ENCODE measurements at regions not wholly inside any gene's neighbourhood (a gene's known extent, or its start where the extent isn't known, plus 50 kb on each side); places are given as distances from the start of the nearest gene placed in this dataset.

DNA sequence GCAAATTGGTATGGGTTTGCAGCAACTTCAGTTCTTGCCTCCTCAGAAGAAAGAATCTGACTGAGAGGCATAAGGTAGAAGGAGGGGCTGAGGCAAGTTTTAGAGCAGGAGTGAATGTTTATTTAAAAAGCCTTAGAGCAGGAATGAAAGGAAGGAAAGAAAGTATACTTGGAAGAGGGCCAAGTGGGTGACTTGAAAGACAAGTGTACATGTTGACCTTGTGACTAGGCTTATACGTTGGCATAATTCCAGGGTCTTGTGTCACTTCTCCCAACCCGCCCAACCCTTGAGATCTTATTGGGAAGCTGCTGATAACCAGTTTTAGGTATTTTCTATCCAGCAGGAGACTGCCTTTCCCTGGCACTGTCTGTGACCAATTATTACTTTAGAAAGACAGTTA, 436.9 kb upstream of the ZNF717 start:
- no peak for TF ChIP-seq EGR1 (IDR thresholded peaks at IDR 0.05)
- no peak for TF ChIP-seq NFIC (IDR thresholded peaks at IDR 0.05)
- TF ChIP-seq TCF12 (IDR thresholded peaks at IDR 0.05; ENCODE audit: low read depth), result no peak
